GM23338 (cell line): ENCODE measurements at regions not wholly inside any gene's neighbourhood (a gene's known extent, or its start where the extent isn't known, plus 50 kb on each side); places are given as distances from the start of the nearest gene placed in this dataset.

Experiments
- CREB1 ChIP-seq: fragments of 250-450 bp; sonication (Bioruptor Pico); IDR thresholded peaks from 2 replicates; pipeline ENCODE4 v1.5.0; 2020; ENCODE audit warnings: low read depth, mild to moderate bottlenecking, moderate library complexity
- EZH2 ChIP-seq: fragments of 200-600 bp; sonication (generic); IDR thresholded peaks from one replicate; pipeline ENCODE4 v1.8.0; 2017; ENCODE audit warnings: antibody characterized with exemption, mild to moderate bottlenecking, low read depth; ENCODE audit not compliant: unreplicated experiment
- EZH2phosphoT487 ChIP-seq: fragments of 200-600 bp; sonication (generic); IDR thresholded peaks from one replicate; pipeline ENCODE4 v1.8.1; 2018; ENCODE audit warnings: antibody characterized with exemption; ENCODE audit not compliant: unreplicated experiment
- JUNB ChIP-seq: IDR thresholded peaks from one replicate; pipeline ENCODE4 v1.6.1; 2016; ENCODE audit warnings: antibody characterized with exemption; ENCODE audit not compliant: unreplicated experiment
- POLR2AphosphoS5 ChIP-seq: IDR thresholded peaks from 2 replicates; pipeline ENCODE4 v1.6.1; 2016; ENCODE audit warnings: antibody characterized with exemption, low read depth
- REST ChIP-seq: IDR thresholded peaks from one replicate; pipeline ENCODE4 v1.6.1; 2018; ENCODE audit warnings: antibody characterized with exemption; ENCODE audit not compliant: unreplicated experiment
- STAT1 ChIP-seq: IDR thresholded peaks from one replicate; pipeline ENCODE4 v1.6.1; 2016; ENCODE audit warnings: antibody characterized with exemption; ENCODE audit not compliant: unreplicated experiment
- TF ChIP-seq, protein P1 (sequence below): IDR thresholded peaks from 2 replicates; pipeline ENCODE4 v1.6.1; 2016; ENCODE audit warnings: antibody characterized with exemption
- TF ChIP-seq, protein P2 (sequence below), 2 experiments: fragments of 200-600 bp in 1 of 2; sonication (generic) in 1 of 2; conservative IDR thresholded peaks; 2 replicates each; pipeline versions ENCODE4 v1.5.1 to v1.6.1; 2016 to 2017; ENCODE audit warnings: antibody characterized with exemption in 2 of 2, low read depth in 2 of 2, mild to moderate bottlenecking in 2 of 2, moderate library complexity in 1 of 2

GRCh38 chr3:150307311-150308036, 100.6 kb upstream of the TSC22D2 start:
- TF ChIP-seq, protein P1, sequence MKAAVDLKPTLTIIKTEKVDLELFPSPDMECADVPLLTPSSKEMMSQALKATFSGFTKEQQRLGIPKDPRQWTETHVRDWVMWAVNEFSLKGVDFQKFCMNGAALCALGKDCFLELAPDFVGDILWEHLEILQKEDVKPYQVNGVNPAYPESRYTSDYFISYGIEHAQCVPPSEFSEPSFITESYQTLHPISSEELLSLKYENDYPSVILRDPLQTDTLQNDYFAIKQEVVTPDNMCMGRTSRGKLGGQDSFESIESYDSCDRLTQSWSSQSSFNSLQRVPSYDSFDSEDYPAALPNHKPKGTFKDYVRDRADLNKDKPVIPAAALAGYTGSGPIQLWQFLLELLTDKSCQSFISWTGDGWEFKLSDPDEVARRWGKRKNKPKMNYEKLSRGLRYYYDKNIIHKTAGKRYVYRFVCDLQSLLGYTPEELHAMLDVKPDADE, result no peak
- no peak for TF ChIP-seq EZH2
- TF ChIP-seq, protein P2, sequence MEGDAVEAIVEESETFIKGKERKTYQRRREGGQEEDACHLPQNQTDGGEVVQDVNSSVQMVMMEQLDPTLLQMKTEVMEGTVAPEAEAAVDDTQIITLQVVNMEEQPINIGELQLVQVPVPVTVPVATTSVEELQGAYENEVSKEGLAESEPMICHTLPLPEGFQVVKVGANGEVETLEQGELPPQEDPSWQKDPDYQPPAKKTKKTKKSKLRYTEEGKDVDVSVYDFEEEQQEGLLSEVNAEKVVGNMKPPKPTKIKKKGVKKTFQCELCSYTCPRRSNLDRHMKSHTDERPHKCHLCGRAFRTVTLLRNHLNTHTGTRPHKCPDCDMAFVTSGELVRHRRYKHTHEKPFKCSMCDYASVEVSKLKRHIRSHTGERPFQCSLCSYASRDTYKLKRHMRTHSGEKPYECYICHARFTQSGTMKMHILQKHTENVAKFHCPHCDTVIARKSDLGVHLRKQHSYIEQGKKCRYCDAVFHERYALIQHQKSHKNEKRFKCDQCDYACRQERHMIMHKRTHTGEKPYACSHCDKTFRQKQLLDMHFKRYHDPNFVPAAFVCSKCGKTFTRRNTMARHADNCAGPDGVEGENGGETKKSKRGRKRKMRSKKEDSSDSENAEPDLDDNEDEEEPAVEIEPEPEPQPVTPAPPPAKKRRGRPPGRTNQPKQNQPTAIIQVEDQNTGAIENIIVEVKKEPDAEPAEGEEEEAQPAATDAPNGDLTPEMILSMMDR (conservative IDR thresholded peaks at IDR 0.05; ENCODE audit: low read depth in 2 of 2), result no peak
- TF ChIP-seq POLR2AphosphoS5, result no peak
- TF ChIP-seq REST, result no peak
- TF ChIP-seq STAT1, result no peak
- TF ChIP-seq EZH2phosphoT487, result no peak
- no peak for TF ChIP-seq CREB1 (CRISPR knock-in tag)
- TF ChIP-seq JUNB, result no peak
